Kidney epithelial cell (primary cell): ENCODE measurements at regions not wholly inside any gene's neighbourhood (a gene's known extent, or its start where the extent isn't known, plus 50 kb on each side); places are given as distances from the start of the nearest gene placed in this dataset.

ENCODE experiments used
- DNase-seq: peaks from one replicate; pipeline ENCODE4 v3.0.0-alpha.2; 2010; ENCODE audit warnings: low read depth
- H3K27me3 ChIP-seq: 2 replicates; pipeline ENCODE4 v1.6.0; 2011; ENCODE audit warnings: low read length; ENCODE audit not compliant: control insufficient read depth, insufficient read depth
- H3K36me3 ChIP-seq: 2 replicates; pipeline ENCODE4 v1.5.1; 2011; ENCODE audit warnings: low read length; ENCODE audit not compliant: control insufficient read depth, insufficient read depth
- H3K4me3 ChIP-seq: 2 replicates; pipeline ENCODE4 v1.5.1; 2011; ENCODE audit warnings: low read depth, mild to moderate bottlenecking, control low read depth, low read length
- TF ChIP-seq, protein P1 (sequence below): IDR thresholded peaks from 2 replicates; pipeline ENCODE4 v1.5.1; 2011; ENCODE audit warnings: mild to moderate bottlenecking, moderate library complexity, low read length, control low read depth, inconsistent platforms; ENCODE audit not compliant: insufficient read depth, poor library complexity, severe bottlenecking

- no peaks in the 10 kb centered on the region for H3K27me3 ChIP-seq
- TF ChIP-seq, protein P1, sequence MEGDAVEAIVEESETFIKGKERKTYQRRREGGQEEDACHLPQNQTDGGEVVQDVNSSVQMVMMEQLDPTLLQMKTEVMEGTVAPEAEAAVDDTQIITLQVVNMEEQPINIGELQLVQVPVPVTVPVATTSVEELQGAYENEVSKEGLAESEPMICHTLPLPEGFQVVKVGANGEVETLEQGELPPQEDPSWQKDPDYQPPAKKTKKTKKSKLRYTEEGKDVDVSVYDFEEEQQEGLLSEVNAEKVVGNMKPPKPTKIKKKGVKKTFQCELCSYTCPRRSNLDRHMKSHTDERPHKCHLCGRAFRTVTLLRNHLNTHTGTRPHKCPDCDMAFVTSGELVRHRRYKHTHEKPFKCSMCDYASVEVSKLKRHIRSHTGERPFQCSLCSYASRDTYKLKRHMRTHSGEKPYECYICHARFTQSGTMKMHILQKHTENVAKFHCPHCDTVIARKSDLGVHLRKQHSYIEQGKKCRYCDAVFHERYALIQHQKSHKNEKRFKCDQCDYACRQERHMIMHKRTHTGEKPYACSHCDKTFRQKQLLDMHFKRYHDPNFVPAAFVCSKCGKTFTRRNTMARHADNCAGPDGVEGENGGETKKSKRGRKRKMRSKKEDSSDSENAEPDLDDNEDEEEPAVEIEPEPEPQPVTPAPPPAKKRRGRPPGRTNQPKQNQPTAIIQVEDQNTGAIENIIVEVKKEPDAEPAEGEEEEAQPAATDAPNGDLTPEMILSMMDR = no peak
- no peaks in the 10 kb centered on the region for H3K36me3 ChIP-seq
- DNase-seq = peak; percentile 26
- no peak overlapping the region for H3K4me3 ChIP-seq
Observed at GRCh38 chr6:8193541-8193940, 91.2 kb upstream of the EEF1E1 start.

DNA sequence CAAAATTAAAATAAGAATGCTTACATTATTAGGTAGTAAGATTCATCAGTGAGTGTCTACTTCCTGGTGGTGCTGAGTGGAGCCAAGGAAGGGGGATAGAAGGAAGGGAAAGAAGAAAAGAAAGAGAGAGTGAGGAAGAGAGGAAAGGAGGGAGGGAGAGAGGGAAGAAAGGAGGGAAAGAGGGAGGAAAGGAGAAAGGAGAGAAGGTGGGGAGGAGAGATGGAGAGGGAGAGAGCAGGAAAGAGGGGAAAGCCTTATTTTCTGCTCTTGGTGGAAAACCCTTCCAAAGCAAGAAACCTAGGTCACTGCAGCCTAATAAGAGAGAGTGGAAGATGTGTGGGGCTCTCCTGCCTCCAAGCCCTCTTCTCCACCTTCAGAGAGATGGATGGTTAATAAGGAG, 90.2 kb upstream of the EEF1E1 start:
- no peaks in the 10 kb centered on the region for H3K27me3 ChIP-seq
- no peaks in the 10 kb centered on the region for H3K36me3 ChIP-seq
- TF ChIP-seq, protein P1 = no peak
- DNase-seq = no peak
- no peak overlapping the region for H3K4me3 ChIP-seq

DNA sequence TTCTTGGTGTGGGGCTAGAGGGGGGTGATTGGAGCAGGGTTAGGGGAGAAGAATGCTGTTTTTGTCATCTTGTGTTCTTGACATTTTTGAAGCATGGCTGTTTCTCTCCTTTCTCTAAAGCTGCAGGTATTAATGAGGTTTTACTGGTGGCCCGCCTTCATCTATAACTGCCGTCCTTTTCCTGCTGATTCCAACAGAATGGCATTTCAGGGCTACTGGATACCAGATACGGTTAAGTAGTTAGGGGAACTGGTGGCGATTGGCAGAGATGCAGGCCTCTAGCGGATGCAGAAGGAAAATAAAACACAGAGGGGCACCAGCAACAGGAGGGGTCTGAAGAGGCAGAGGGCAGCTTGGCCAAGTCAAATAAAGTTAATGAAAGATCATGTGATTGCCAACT, 89.7 kb upstream of the EEF1E1 start:
- TF ChIP-seq, protein P1 = no peak
- DNase-seq = no peak
- no peak overlapping the region for H3K4me3 ChIP-seq
- no peaks in the 10 kb centered on the region for H3K36me3 ChIP-seq
- no peaks in the 10 kb centered on the region for H3K27me3 ChIP-seq

DNA sequence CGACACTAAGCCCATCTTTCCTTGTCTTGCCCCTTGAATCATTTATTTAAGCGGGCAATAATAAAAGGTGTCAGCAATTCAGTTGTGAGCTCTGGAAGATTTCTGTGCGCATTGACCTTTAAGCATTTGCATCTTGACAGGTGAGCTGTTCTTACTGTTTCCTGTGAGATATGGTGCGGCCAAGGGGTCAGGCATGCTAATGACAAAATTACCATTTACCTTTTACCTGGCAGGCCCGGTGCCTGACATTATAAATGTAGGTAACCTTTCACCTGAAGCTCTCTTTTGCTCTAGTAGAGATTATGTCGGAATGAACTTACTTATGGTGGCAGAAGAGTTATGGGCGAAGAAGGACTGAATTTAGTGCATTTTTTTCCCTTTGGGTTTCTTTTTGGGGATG, 89.3 kb upstream of the EEF1E1 start:
- TF ChIP-seq, protein P1 = no peak
- Histone ChIP-seq H3K4me3 (no peak overlapping the region), H3K27me3 (no peaks in the 10 kb centered on the region), H3K36me3 (no peaks in the 10 kb centered on the region)
- no peak for DNase-seq

DNA sequence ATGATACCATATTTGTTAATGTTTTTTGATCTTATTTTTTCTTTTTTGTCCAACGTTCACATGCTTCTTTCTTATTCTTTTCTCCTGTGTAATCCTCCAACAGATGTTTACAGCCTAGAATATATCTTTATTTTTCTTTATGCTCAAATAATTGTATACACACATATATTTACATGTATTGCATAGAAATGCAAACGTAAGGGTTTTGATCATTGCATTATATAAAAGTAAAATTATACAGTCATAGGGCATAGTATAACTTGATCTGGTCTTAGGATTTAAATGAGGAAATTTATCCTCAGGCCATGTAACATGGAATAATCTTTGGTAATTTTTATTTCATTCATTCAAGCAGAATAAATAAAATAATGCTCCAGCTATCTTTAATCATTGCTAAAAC, 84.9 kb upstream of the EEF1E1 start:
- TF ChIP-seq, protein P1 = no peak
- H3K36me3 ChIP-seq = no peaks in the 10 kb centered on the region
- H3K27me3 ChIP-seq = no peaks in the 10 kb centered on the region
- no peak for DNase-seq
- H3K4me3 ChIP-seq = no peak overlapping the region

GRCh38 chr6:8182902-8183665, 80.7 kb upstream of the EEF1E1 start:
- Histone ChIP-seq H3K27me3 (no peaks in the 10 kb centered on the region), H3K36me3 (no peaks in the 10 kb centered on the region), H3K4me3 (no peak overlapping the region)
- TF ChIP-seq, protein P1 = no peak
- no peak for DNase-seq
